GM12864 (cell line): ENCODE measurements at regions not wholly inside any gene's neighbourhood (a gene's known extent, or its start where the extent isn't known, plus 50 kb on each side); places are given as distances from the start of the nearest gene placed in this dataset.

Source experiments
- DNase-seq: peaks from one replicate; pipeline ENCODE4 v3.0.0-alpha.2; 2011; ENCODE audit warnings: low read depth
- H3K4me3 ChIP-seq: 2 replicates; pipeline ENCODE4 v1.5.1; 2011; ENCODE audit warnings: mild to moderate bottlenecking, low read depth, low read length, control low read depth
- TF ChIP-seq, protein P1 (sequence below): IDR thresholded peaks from 2 replicates; pipeline ENCODE4 v1.5.1; 2011; ENCODE audit warnings: low read depth, mild to moderate bottlenecking, moderate library complexity, low read length, control low read depth, inconsistent platforms; ENCODE audit errors: missing control alignments

DNA sequence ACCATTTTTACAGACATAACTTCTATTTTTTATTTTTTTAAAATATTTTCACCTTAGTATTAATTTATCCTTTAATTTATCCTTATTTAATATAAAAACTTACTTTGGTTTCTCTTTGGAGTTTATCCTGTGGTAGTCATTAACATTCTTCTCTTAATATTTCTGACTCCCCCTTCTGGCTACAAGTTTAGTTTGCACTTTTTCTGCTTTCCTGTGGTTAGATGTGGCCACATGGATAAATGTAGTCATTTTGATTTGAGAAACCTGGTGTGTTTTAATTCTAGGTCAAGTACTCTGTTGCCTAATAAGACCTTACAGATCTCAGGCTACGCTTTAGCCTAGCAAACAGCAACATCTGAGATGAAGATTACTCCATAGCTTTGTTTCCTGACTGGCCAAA lies 1187.5 kb downstream of the HACE1 start:
- no peak overlapping the region for H3K4me3 ChIP-seq
- no peak for DNase-seq

DNA sequence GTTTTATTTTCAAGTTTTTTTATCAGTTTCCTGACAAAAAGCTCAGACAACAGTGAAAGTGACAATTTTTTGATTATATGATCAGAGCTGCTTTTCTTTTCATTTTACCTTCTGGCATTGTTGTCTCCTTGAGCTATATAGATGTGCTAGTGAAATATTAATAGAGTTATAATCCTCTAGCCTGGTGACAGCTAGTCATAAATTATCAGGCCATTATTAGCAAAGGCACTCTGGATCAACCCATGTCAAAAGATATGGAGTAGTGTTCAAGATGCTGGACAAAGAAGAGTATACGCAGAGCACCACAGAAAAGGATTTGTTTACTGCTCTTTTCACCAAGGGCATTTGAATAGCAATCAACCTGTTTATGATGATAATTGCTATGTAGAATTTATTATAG lies 1230.1 kb downstream of the HACE1 start:
- no peak for DNase-seq
- no peak overlapping the region for H3K4me3 ChIP-seq
- TF ChIP-seq, protein P1, sequence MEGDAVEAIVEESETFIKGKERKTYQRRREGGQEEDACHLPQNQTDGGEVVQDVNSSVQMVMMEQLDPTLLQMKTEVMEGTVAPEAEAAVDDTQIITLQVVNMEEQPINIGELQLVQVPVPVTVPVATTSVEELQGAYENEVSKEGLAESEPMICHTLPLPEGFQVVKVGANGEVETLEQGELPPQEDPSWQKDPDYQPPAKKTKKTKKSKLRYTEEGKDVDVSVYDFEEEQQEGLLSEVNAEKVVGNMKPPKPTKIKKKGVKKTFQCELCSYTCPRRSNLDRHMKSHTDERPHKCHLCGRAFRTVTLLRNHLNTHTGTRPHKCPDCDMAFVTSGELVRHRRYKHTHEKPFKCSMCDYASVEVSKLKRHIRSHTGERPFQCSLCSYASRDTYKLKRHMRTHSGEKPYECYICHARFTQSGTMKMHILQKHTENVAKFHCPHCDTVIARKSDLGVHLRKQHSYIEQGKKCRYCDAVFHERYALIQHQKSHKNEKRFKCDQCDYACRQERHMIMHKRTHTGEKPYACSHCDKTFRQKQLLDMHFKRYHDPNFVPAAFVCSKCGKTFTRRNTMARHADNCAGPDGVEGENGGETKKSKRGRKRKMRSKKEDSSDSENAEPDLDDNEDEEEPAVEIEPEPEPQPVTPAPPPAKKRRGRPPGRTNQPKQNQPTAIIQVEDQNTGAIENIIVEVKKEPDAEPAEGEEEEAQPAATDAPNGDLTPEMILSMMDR = no peak

More for the DNA sequence above, 1187.5 kb downstream of the HACE1 start:
- TF ChIP-seq, protein P1 = no peak

DNA sequence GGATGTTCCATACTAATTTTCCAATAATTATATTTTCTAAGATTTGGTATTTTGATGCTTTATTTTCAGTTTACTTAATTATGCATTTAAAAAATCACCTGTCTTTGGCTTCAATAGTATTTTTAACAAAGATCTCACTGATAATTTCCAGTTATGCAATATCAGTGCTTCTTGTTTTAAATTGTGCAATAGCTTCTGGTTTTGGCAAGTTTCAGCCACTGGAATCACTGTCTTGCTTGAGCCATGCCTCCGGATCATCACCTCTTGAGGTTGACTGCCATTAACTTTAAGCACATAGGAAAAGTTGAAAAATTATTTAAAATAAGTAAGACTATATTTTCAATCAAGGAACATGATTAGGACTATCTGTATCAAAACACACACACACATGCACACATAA lies 1242.1 kb downstream of the HACE1 start:
- TF ChIP-seq, protein P1 = no peak
- no peak overlapping the region for H3K4me3 ChIP-seq
- DNase-seq = no peak

DNA sequence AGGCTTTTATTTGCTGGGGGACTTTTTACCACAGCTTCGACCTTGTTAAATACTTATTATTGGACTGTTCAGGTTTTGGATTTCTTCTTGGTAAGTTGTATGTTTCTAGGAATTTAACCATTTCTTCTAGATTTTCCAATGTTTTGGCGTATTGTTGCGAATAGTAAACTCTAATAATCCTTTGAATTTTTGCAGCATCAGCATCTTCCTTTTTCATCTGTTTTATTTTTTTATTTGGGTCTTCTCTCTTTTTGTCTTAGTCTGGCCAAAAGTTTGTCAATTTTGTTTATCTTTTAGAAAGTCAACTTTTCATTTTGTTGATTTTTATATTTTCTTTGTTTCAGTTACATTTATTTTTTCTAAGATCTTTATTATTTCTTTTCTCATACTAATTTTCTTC lies 1272.0 kb downstream of the HACE1 start:
- no peak for DNase-seq
- TF ChIP-seq, protein P1 = no peak
- no peak overlapping the region for H3K4me3 ChIP-seq

DNA sequence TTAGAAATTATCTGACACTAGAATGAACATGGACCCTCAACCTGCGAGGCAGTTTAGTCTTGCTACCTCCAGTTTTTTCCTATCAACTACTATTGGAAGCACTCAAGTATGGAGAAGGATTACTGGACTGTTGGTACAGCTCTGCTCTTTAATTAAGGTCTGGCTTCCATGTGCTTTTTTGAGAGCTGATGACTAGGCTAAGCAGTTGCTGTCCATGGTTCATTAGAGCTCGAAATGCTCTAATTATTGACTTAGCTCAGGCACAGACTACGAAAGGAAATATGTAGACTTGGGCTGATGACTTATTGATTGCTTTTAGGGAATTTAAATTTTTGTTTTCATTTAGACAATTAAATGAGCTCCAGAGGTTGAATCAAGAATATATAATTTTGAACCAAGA lies 1281.6 kb downstream of the HACE1 start:
- no peak overlapping the region for H3K4me3 ChIP-seq
- DNase-seq = no peak
- TF ChIP-seq, protein P1 = no peak

DNA sequence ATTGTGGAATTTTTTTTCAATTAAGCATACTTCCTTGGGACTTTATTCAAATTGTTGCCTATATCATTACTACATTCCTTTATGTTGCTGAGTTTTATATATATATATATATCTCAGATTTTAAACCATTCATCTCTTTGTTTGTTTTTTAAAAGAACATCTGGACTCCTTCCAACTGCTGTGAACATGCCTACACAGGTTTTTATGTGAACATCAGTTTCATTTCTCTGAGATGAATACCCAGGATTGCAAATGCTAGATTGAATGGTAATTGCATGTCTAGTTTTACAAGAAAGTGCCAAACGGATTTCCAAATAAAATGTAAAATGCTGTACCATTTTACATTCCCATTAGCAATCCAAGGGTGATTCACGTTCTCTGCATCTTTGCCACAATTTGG lies 1289.3 kb downstream of the HACE1 start:
- DNase-seq = no peak
- no peak overlapping the region for H3K4me3 ChIP-seq
- TF ChIP-seq, protein P1 = no peak

DNA sequence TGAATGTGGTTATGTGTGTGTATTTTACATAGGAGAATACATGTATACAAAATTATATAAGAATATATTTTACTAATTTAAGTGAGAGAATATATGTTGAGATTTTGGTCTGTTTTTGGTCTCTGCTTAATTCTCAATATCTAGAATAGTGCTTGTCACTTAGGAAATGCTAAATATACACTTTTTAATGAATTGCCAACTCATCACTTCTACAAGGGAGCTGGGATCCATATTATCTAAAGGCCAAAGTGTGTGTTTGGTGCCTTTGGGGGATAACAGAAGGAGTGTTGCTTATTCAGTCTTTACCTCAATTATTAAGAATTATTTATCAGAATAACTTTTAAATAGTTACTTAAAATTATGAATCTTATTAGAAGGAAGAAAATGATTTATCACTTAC lies 1304.8 kb downstream of the HACE1 start:
- no peak for DNase-seq
- TF ChIP-seq, protein P1 = no peak
- no peak overlapping the region for H3K4me3 ChIP-seq
